NCI-H146 (cell line): ENCODE measurements at regions not wholly inside any gene's neighbourhood (a gene's known extent, or its start where the extent isn't known, plus 50 kb on each side); places are given as distances from the start of the nearest gene placed in this dataset.

ENCODE experiments used
- DNase-seq: peaks from one replicate; lab custom pipeline; 2025; lab: John Stamatoyannopoulos, UW

DNA sequence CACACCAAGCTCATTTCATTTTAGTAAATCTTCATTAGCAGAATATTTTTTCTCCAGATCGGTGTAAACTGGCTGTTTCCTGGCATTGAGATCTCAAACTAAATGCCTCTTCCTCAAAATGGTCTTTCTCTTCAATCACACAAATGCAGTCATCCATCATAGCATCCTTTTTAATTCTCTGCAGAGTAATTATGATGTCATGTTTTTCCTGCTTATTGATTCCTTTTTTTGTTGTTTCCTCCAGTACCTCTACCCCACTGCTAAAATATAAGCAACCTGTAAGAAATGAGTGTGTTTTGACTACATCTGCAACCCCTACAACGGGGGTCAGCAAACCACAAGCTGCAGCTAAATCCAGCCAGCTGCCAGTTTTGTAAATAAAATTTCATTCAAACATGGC is 65.6 kb upstream of the TOM1L1 start:
- no peak for DNase-seq

DNA sequence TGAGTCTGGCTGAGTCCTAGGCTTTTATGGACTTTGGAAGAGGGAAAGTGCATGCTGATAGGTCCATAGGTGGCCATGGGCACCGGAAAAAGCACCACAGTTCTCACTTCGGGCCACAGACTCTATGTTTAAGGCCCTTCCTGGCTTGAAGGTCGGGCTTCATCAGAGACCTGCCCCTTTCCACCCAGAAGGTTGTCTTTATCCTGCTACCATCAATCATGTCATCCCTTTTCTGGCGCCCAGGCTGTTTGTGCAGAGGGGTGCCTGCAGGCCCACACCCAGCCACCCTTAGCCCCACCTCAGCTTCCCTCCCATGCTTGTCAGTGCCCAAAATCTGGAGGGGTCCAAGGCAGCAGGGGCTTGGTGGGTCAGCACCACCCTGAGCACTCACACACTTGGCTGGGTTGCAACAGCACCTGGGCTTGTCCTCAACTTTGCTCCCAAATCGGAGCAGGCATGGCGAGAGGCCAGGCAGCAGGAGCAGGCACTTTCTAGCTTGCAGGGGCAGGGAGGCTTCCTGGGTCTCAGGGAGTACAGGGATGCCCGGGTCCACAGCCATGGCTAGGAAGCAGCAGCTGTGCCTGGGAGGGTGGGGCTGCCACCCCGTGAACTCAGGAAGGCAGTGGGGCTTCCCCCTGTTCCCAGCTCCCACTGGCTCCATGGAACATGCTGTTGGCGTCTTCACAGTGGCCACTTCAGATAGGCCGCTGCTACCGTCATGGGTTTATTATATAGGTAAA is 63.8 kb upstream of the TOM1L1 start:
- DNase-seq = no peak

DNA sequence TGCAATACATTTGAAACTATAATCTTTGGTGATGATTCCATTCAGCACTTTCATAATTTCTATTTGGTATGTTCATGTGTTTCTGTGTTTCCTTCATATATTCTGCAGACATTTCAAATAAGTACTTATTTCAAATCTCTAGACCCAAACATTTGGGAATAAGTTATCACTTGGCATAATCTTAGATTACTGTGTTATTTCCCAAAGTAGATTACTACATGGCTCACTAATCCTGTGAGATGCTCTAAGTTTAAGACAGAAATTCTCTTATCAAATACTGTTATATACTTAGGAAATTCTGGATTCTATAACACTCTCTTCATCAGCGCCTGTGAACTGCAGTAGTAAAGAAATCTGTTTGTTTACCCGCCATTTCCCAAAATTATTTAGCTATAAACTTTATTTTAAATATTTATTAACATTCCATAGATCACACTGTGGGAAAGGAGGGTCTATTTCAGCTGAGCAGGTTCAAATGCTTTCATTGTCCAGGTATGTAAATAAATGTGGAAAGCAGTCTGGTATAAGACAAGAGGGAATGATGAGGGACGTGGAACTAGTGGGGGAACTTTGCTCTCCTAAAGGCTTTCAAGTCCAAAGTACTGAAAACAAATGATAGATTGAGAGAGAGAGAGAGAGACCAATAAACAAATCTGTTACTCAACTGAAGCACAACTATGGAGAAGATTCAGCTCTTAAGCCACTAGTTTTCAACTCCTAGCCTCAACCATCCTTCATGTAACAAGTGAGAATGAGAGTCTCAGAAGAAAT is 61.8 kb upstream of the TOM1L1 start:
- DNase-seq = no peak

DNA sequence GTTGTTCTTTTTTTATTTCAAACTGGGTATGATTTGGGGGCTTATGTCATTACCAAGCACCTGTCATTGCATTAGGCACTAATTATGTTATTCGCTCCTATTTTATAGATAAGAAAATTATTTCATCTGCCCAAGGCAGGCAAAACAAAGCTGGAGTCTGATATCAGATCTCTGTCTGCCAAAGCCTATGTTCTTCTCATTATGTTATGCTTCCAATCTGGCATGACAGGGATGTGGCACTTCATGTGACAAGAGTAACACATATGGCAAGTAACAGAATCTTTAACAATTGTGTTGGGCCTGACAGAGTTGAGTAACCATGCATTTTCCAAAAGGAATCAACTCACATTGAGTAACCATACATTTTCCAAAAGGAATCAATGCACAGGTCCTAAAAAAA is 61.2 kb upstream of the TOM1L1 start:
- DNase-seq = no peak

DNA sequence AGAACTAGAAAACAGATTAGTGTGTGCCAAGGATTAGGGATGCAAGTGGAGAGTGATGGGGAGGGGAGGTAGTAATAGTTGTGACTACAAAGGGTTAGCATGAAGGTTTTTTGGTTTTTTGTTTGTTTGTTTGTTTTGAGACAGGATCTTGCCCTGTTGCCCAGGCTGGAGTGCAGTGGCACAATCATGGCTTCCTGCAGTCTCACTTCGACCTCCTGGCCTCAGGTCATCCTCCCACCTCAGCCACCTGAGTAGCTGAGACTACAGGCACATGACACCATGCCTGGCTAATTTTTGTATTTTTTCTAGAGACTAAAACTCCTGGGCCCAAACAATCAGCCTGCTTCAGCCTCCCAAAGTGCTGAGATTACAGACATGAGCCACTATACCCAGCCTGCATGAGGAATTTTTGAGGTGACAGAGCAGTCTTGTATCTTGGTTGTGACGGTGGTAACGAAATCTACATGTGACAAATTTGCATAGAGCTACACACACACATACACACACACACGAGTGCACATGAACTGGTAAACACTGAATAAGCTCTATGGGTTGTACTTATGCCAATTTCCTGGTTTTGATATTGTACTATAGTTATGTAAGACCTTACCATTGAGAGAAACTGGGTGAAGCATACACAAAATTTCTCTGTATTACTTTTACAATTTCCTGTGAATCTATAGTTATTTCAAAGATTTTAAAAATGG is 59.6 kb upstream of the TOM1L1 start:
- DNase-seq = no peak

DNA sequence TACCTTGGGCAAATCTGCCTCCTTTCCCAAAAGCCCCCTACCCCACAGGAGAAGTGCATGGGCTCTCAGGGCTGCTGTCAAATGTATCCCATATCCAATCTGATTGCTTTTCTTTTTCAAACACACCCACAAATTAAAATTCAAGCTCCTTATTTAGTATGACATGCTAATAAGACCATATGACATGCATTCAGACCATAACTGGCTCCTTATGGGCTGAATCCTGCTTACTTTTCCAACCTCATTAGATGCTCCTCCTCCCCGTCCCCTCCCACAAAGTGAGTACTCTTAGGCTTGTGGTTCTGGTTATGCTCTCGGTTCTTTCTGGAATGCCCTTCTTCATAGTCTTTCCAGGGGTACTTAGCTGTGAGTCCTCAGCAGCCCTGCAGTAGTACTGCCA is 59.0 kb upstream of the TOM1L1 start:
- no peak for DNase-seq

DNA sequence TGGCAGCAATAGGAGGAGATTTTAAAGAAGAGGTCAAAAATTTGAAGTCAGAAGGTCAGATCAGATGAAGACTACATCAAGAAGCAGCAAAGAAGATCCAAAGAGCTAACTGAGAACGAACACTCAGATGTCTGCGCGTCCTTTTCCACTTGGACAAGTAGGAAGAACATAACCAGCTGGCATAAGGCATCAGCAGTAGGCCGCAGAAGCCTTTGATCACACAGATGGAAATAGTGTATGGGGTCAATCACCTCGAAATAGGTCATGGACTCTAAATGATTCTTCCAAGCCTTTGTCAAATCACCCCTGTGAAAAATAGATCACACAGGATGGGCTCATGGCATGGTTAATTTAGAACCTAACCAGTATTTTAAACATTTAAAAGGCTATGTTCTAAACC is 56.4 kb upstream of the TOM1L1 start:
- no peak for DNase-seq

DNA sequence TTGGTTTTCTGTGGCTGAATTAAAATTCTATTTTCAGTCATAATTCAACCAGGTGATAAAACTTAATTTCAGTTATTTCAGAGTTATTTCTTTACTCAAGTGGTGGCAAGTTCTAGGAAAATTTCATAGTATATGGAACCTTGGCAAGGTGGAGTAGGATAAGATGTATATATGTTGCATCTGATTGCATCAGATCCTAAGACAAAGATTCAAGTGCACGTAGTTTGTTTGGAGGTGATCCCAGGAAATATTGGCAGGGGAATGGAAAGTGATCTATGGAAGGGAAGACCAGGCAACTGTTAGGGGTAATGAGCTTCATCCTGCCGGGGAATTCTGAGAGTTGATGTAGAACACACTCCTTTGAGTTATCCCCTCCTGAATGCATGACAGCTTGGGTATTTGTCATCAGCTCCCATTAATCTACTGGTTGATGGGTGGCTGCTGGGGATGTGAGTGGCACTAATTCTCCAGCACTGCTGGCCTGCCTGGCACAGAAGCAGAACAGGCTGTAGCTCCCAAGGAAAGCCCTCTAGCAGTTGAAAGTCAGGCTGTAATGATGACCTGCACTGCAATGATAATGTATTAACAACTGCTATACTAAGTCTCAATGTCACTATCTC is 52.2 kb upstream of the TOM1L1 start:
- DNase-seq = no peak

DNA sequence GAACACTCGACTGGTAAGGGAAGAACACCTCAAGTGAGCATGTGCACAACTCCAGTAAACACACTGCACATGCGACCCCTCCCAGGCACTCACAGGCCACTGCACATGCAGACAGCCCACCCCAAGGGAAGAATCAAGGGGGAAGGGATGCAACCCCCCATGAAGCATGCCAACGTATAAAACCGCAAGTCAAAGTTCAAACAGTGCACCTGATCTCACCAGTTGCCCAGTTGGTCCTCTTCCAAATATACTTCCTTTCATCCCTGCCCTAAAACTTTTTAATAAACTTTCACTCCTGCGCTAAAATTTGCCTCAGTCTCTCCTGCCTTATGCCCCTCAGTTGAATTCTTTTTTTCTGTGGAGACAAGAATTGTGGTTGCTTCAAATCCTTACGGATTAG is 51.0 kb upstream of the TOM1L1 start:
- DNase-seq = no peak
